HG02642 (cell line): ENCODE measurements at regions not wholly inside any gene's neighbourhood (a gene's known extent, or its start where the extent isn't known, plus 50 kb on each side); places are given as distances from the start of the nearest gene placed in this dataset.
"Not testable (repeated sequence)": the region's sequence is repeated elsewhere in the genome, so short reads cannot be mapped to it uniquely, and the experiment has no call there.

Source experiments
- ATAC-seq: cut with Tn5 transposase; IDR thresholded peaks from one replicate; pipeline ENCODE4 v1.9.1; 2021; ENCODE audit warnings: mild to moderate bottlenecking; ENCODE audit not compliant: unreplicated experiment, poor library complexity

DNA sequence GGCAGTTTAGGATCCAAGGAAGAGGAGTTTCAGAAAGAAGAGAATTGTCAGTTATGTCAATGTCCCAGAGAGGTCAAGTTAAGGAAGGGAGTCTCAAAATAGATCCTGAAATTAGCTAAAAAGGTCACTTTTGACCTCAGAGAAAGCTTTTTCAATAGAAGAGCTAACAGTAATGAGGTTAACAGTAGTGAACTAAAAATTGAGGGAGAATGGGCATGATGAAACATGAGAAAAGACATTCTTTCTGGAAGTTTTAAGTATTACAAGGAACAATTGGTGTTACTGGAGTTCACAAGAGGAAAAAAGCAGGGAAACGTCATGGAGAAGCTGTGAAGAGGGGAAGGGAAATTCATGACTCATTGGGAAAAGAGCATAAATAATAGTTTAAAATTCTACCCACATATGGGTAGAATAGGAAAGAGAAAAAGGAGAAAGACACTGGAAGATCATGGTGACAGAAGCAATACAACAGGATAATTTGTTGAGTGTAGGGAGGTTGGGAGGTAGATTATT, 381.2 kb upstream of the FAR2 start:
- ATAC-seq: no peak

- no peak for ATAC-seq
Measured at GRCh38 chr12:28770322-28770721, 378.8 kb upstream of the FAR2 start.

- ATAC-seq: no peak
Measured at GRCh38 chr12:28771968-28772367, 377.1 kb upstream of the FAR2 start.

- ATAC-seq: no peak
Measured at GRCh38 chr12:28775556-28775955, 373.5 kb upstream of the FAR2 start.

DNA sequence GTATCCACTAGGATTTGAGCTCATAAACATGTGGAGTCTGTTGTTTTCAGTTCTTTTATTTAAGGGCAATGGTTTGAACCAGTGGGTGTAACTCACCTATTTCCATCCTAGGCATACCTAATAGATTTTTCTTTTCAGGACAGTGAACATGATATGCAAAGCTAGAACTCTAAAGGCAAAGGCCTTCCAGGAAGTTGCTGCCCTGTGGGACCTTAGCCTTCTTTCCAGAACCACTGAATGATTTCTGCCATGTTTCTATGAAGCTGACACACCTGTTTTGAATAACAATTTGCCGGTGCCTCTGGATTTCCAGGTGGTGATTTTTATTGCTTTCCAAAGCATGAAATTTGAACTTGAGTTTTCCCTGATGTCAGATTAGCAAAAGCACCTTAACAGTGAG, 372.9 kb upstream of the FAR2 start:
- no peak for ATAC-seq

GRCh38 chr12:28776913-28777422, 372.1 kb upstream of the FAR2 start:
- ATAC-seq: no peak

DNA sequence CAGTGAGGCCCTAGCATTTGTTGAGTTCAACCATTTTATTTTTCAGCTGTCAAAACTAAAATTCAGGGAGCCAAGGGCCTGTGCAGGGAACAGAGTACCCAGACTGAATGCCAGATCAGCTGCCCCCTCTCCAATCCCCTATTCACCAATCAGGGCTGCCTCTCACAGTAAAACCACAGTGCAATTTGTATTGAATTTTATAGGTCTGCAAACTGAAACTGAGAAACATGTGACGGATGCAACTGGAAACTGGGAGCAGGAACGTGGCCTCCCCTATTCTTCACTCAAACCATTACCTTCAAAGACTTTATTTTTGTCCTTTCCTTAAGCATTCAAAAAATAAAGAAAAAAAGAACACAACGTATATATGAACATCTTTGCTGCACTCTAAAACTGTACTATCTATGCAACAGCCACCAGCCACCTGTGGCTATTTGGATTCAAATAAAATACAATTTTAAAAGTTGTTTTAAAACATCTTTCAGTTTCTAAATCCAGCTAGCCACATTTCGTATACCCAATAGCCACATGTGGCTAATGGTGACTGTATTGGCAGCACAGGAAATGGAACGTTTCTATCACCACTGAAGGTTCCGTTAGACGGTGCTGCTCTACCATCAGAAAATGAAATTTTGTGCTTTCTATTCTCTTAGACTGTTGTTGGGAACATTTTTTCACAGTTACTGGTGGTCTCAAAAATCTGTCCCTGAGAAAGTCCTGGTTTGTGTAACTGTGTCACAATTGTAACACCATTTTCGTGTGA, 371.3 kb upstream of the FAR2 start:
- no peak for ATAC-seq

GRCh38 chr12:28780096-28780495, 369.0 kb upstream of the FAR2 start:
- no peak for ATAC-seq

DNA sequence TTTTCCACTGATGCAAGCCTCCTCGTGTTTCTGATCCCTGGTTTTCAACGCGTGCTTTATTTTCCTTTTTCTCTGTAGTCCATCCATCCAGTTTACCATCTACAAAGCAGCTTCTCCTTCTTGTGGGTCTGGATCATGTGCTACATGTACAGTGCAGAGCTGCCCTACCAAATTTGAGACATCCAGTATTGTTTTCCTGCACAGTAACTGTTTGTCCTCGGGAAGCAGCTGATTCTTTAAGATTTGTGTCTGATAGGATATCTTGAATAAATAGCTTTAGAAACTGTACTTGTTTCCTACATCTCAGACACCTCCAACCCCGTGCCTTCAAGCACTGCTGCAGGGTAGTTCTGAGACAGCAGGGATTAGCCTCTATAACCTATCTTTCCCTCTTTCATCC, 368.1 kb upstream of the FAR2 start:
- ATAC-seq: no peak

DNA sequence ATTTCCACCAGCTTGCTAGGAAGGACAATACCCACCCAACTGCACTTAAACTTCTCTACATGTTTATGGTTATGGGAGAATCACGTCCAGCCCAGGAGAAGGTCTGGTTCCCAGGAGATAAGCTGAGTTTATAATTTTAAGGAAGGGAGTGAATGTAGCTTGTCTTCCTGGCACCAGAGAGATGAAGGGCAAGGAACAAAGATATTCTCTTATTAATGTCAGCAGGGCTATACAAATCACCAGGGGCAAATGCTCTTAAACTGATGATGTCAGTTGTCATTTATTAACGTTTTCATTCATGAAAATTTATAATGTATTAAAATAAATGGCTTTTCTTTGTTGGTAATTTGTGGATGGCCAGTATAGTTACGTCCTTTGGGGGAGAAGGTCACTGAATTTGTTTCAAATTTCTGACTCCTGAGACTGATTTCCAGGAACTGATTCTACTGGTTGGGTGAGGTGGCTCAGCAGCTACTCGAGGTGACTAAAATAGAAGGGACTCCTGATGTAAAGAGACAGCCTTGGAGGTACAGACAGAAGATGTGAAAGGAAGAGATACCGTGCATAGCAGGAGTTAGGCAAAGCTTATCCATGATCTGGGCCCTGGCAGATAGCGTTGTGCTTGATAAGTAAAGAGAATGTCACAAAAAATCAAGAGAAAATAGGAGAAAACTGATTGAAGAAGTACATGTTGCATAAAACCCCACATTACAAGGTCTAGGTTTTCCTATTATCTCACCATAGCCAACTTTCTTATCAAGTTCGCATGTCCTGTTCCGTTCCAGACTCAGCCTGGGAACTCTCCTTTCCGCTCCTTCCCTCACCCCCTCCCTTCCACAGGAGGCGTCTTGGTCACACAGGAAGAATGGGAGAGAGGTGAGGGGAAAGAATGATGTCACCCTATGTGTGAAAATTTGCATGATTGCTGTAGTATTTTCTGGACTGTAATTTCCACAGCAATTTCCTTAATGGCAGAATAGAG, 367.1 kb upstream of the FAR2 start:
- ATAC-seq: no peak

- no peak for ATAC-seq
Measured at GRCh38 chr12:28782812-28783211, 366.3 kb upstream of the FAR2 start.

GRCh38 chr12:28787151-28787550, 361.9 kb upstream of the FAR2 start:
- no peak for ATAC-seq

GRCh38 chr12:28788256-28788655, 360.8 kb upstream of the FAR2 start:
- ATAC-seq: not testable (repeated sequence)

GRCh38 chr12:28793581-28794151, 355.4 kb upstream of the FAR2 start:
- no peak for ATAC-seq

- no peak for ATAC-seq
Measured at GRCh38 chr12:28794211-28794610, 354.9 kb upstream of the FAR2 start.

DNA sequence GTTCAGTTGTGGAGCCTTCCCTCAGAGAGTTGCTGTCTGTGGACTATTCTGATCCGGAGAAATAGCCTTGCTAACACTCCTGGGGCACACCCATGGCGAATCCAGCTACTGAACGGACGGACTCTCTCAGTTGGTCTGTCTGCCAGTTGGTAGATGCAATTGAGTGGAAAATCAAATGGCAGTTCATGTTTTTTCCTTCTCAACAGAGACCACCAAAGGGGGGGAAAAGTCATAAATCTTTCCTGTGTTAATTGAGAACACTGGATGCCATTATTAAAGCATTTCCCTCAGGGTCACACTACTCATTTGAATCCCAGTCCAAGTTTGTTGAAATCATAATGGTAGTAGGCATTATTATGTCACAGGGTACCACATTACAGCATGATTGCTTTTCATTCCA, 354.3 kb upstream of the FAR2 start:
- ATAC-seq: no peak

DNA sequence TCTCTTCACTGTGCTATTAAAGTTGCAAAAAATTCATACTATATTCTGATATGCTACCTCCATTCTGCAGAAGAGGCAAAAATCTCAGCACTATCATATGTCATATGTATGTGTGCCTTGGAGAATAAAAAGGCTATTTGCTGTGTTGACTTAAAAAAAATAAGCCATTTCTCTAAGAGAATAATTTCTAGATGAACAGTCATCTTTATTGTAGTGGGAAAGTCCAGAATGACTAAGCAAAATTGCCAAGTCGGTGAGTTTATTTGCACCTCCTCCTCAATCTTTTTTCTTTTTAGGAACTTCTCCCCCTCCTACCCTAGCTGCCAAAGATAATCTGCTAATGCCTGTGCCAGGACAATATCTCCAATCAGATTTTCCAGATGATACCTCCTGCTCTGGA, 353.8 kb upstream of the FAR2 start:
- no peak for ATAC-seq

GRCh38 chr12:28799348-28799747, 349.7 kb upstream of the FAR2 start:
- no peak for ATAC-seq

- no peak for ATAC-seq
Measured at GRCh38 chr12:28800129-28800528, 348.9 kb upstream of the FAR2 start.

DNA sequence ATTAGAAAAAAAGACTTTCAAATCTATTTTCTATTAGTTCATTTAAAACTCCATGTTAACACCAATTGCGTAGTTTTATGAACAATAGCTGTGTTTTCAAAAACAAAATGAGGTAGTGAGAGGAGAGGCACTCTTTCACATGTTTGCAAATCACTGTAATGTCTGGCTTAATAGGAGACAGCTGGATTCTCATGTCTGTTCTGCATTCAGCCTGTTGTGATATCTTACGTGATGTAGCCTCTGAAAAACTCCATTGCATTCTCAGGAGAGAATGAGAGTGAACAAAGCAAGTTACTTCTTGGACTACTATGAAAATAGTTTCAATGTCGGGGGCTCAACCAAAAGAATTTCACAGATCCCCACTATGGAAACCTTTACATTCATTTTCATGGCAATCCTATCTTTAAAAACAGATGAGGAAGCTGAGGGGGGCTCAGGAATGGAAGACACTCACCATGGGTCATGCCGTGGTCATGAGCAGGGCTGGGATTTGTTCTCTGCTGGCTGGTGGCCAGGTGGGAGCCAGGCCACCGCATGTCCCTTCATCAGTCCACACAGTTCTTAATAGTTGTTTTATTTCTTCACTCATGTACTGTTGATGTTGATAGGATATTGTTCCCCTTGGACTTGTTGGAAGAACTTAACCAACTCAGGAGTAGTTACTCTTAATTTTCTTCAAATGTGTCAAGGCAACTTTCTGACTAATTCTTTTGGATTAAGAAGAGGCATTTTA, 346.2 kb upstream of the FAR2 start:
- no peak for ATAC-seq
